Naive thymus-derived CD4-positive, alpha-beta T cell (primary cell): ENCODE measurements at regions not wholly inside any gene's neighbourhood (a gene's known extent, or its start where the extent isn't known, plus 50 kb on each side); places are given as distances from the start of the nearest gene placed in this dataset.

Experiments
- ATAC-seq: fragments of 150-1000 bp; cut with Tn5 transposase; 2 replicates; pipeline ENCODE4 v1.10.0; 2021; ENCODE audit warnings: mild to moderate bottlenecking, moderate library complexity
- CTCF ChIA-PET: fragments of 350-600 bp; sonication (Branson Sonifier 250); formaldehyde crosslinking; loops from one replicate; lab custom pipeline; 2021; ENCODE audit warnings: antibody characterized with exemption; lab: Charles Lee
- POLR2A ChIA-PET: fragments of 350-600 bp; sonication (Branson Sonifier 250); formaldehyde crosslinking; loops from one replicate; lab custom pipeline; 2021; ENCODE audit warnings: antibody characterized with exemption, inconsistent platforms; lab: Charles Lee
- DNase-seq, 9 donors: peaks; one replicate each; pipeline versions ENCODE4 v3.0.0 to v3.0.0-alpha.2; 2020 to 2022; ENCODE audit warnings: mixed read lengths in 1 of 9
- H3K27ac ChIP-seq: one replicate; pipeline ENCODE4 v1.7.0; 2013; ENCODE audit warnings: mild to moderate bottlenecking, low read depth, low read length, moderate library complexity
- H3K27me3 ChIP-seq, 2 donors: one replicate each; pipeline ENCODE4 v1.7.0; 2013; ENCODE audit warnings: low read length in 2 of 2, mild to moderate bottlenecking in 2 of 2, moderate library complexity in 2 of 2; ENCODE audit not compliant: control insufficient read depth in 2 of 2, insufficient read depth in 2 of 2
- H3K36me3 ChIP-seq, 3 experiments: 1 replicate in 2 of 3; 2 replicates in 1 of 3; pipeline ENCODE4 v1.7.0; 2013; ENCODE audit warnings: low read length in 3 of 3, mild to moderate bottlenecking in 3 of 3, moderate library complexity in 1 of 3; ENCODE audit not compliant: insufficient read depth in 3 of 3, control insufficient read depth in 2 of 3
- H3K4me1 ChIP-seq, 2 donors: one replicate each; pipeline ENCODE4 v1.7.0; 2013; ENCODE audit warnings: low read length in 2 of 2, mild to moderate bottlenecking in 2 of 2, moderate library complexity in 1 of 2; ENCODE audit not compliant: control insufficient read depth in 2 of 2, insufficient read depth in 2 of 2
- H3K4me3 ChIP-seq: 2 replicates; pipeline ENCODE4 v1.7.0; 2013; ENCODE audit warnings: mild to moderate bottlenecking, low read length
- H3K9me3 ChIP-seq, 3 experiments: 1 replicate in 2 of 3; 2 replicates in 1 of 3; pipeline ENCODE4 v1.7.0; 2013; ENCODE audit warnings: low read length in 3 of 3; ENCODE audit not compliant: control insufficient read depth in 2 of 3
- H3K27ac Mint-ChIP-seq, 9 donors: one replicate each; pipeline ENCODE4 v1.8.0; 2020 to 2022; ENCODE audit warnings: mixed read lengths in 9 of 9, mild to moderate bottlenecking in 8 of 9, moderate library complexity in 5 of 9, inconsistent platforms in 2 of 9
- H3K27me3 Mint-ChIP-seq, 5 donors: one replicate each; pipeline ENCODE4 v1.8.0; 2021 to 2022; ENCODE audit warnings: mixed read lengths in 5 of 5, mild to moderate bottlenecking in 1 of 5
- H3K36me3 Mint-ChIP-seq, 5 donors: one replicate each; pipeline ENCODE4 v1.8.0; 2020 to 2022; ENCODE audit warnings: mixed read lengths in 5 of 5, mild to moderate bottlenecking in 3 of 5, inconsistent platforms in 1 of 5
- H3K4me1 Mint-ChIP-seq, 7 donors: one replicate each; pipeline ENCODE4 v1.8.0; 2020 to 2022; ENCODE audit warnings: mixed read lengths in 7 of 7, mild to moderate bottlenecking in 3 of 7, inconsistent platforms in 1 of 7
- H3K4me3 Mint-ChIP-seq, 10 donors: one replicate each; pipeline ENCODE4 v1.8.0; 2020 to 2022; ENCODE audit warnings: mild to moderate bottlenecking in 10 of 10, mixed read lengths in 10 of 10, moderate library complexity in 6 of 10, inconsistent platforms in 2 of 10
- H3K9me3 Mint-ChIP-seq, 11 donors: one replicate each; pipeline ENCODE4 v1.8.0; 2020 to 2022; ENCODE audit warnings: mixed read lengths in 11 of 11, mild to moderate bottlenecking in 4 of 11, inconsistent platforms in 1 of 11, moderate library complexity in 1 of 11
- intact Hi-C, 2 donors: fragments of 100-400 bp; cut with micrococcal nuclease; formaldehyde crosslinking; loops; one replicate each; pipeline ENCODE4 v1.15.1; 2023

GRCh38 chr2:23213196-23213595, 171.8 kb upstream of the KLHL29 start:
- H3K27me3 Mint-ChIP-seq: peaks cover 2 to 40% (median 13%) of the 10 kb centered on the region in 5 donors
- Histone ChIP-seq H3K9me3 (no peaks in the 10 kb centered on the region), H3K4me3 (no peak overlapping the region), H3K4me1 (no peaks in the 10 kb centered on the region), H3K36me3 (no peaks in the 10 kb centered on the region), H3K27me3 (no peaks in the 10 kb centered on the region), H3K27ac (no peak overlapping the region)
- ATAC-seq (no peak), DNase-seq (no peak)
- H3K9me3 Mint-ChIP-seq: peaks cover 0 to 6% (median 0%) of the 10 kb centered on the region in 11 donors
- H3K4me1 Mint-ChIP-seq: peaks cover 0 to 4% (median 0%) of the 10 kb centered on the region in 7 donors
- intact Hi-C loops: no loop called here
- POLR2A ChIA-PET: no interaction called here
- no peaks in the 10 kb centered on the region for H3K36me3 Mint-ChIP-seq
- H3K4me3 Mint-ChIP-seq: no peak overlapping the region
- H3K27ac Mint-ChIP-seq: no peak overlapping the region
- CTCF ChIA-PET: no interaction called here

GRCh38 chr2:23215016-23215415, 170.0 kb upstream of the KLHL29 start:
- H3K4me3 ChIP-seq: no peak overlapping the region
- intact Hi-C loops: no loop called here
- DNase-seq (no peak), ATAC-seq (no peak)
- Mint-ChIP-seq H3K4me3 (no peak overlapping the region), H3K9me3 (peaks cover 0 to 6% (median 0%) of the 10 kb centered on the region in 11 donors), H3K36me3 (no peaks in the 10 kb centered on the region), H3K4me1 (no peaks in the 10 kb centered on the region), H3K27ac (no peak overlapping the region), H3K27me3 (peaks cover 0 to 27% (median 7%) of the 10 kb centered on the region in 5 donors)
- H3K4me1 ChIP-seq: no peaks in the 10 kb centered on the region
- no peaks in the 10 kb centered on the region for H3K36me3 ChIP-seq
- POLR2A ChIA-PET: no interaction called here
- no peaks in the 10 kb centered on the region for H3K27me3 ChIP-seq
- no peak overlapping the region for H3K27ac ChIP-seq
- CTCF ChIA-PET: no interaction called here
- H3K9me3 ChIP-seq: no peaks in the 10 kb centered on the region

GRCh38 chr2:23219666-23220065, 165.3 kb upstream of the KLHL29 start:
- Mint-ChIP-seq H3K4me3 (no peak overlapping the region), H3K4me1 (no peaks in the 10 kb centered on the region), H3K27ac (no peak overlapping the region), H3K36me3 (no peaks in the 10 kb centered on the region), H3K27me3 (peaks cover 0 to 21% (median 0%) of the 10 kb centered on the region in 5 donors), H3K9me3 (peaks cover 0 to 6% (median 0%) of the 10 kb centered on the region in 11 donors)
- intact Hi-C loops: no loop called here
- H3K4me1 ChIP-seq: no peaks in the 10 kb centered on the region
- ChIA-PET CTCF (interaction anchor here (0.7 kb wide), 1 partner anchor 18 kb away, joined by 4 read pairs; no protein-coding TSS in a partner anchor), POLR2A (no interaction called here)
- H3K9me3 ChIP-seq: no peaks in the 10 kb centered on the region
- no peak overlapping the region for H3K27ac ChIP-seq
- DNase-seq (no peak), ATAC-seq (no peak)
- no peaks in the 10 kb centered on the region for H3K27me3 ChIP-seq
- no peaks in the 10 kb centered on the region for H3K36me3 ChIP-seq
- H3K4me3 ChIP-seq: no peak overlapping the region

GRCh38 chr2:23220513-23221094, 164.4 kb upstream of the KLHL29 start:
- no peaks in the 10 kb centered on the region for H3K36me3 Mint-ChIP-seq
- H3K27ac Mint-ChIP-seq: no peak overlapping the region
- peaks cover 0 to 13% (median 0%) of the 10 kb centered on the region in 5 donors for H3K27me3 Mint-ChIP-seq
- Histone ChIP-seq H3K27me3 (no peaks in the 10 kb centered on the region), H3K27ac (no peak overlapping the region), H3K9me3 (no peaks in the 10 kb centered on the region), H3K4me3 (no peak overlapping the region), H3K36me3 (no peaks in the 10 kb centered on the region), H3K4me1 (no peaks in the 10 kb centered on the region)
- intact Hi-C loops: no loop called here
- ATAC-seq (no peak), DNase-seq (no peak)
- CTCF ChIA-PET: no interaction called here
- peaks cover 0 to 6% (median 0%) of the 10 kb centered on the region in 11 donors for H3K9me3 Mint-ChIP-seq
- POLR2A ChIA-PET: no interaction called here
- H3K4me1 Mint-ChIP-seq: no peaks in the 10 kb centered on the region
- H3K4me3 Mint-ChIP-seq: no peak overlapping the region

GRCh38 chr2:23221236-23221635, 163.7 kb upstream of the KLHL29 start:
- no peak overlapping the region for H3K4me3 Mint-ChIP-seq
- peaks cover 0 to 9% (median 0%) of the 10 kb centered on the region in 5 donors for H3K27me3 Mint-ChIP-seq
- DNase-seq: no peak
- no peaks in the 10 kb centered on the region for H3K36me3 Mint-ChIP-seq
- Histone ChIP-seq H3K27ac (no peak overlapping the region), H3K9me3 (no peaks in the 10 kb centered on the region), H3K27me3 (no peaks in the 10 kb centered on the region), H3K4me1 (no peaks in the 10 kb centered on the region), H3K36me3 (no peaks in the 10 kb centered on the region), H3K4me3 (no peak overlapping the region)
- ChIA-PET CTCF (no interaction called here), POLR2A (no interaction called here)
- intact Hi-C loops: no loop called here
- no peak for ATAC-seq
- H3K9me3 Mint-ChIP-seq: peaks cover 0 to 2% (median 0%) of the 10 kb centered on the region in 11 donors
- no peaks in the 10 kb centered on the region for H3K4me1 Mint-ChIP-seq
- no peak overlapping the region for H3K27ac Mint-ChIP-seq

- no peaks in the 10 kb centered on the region for H3K4me1 ChIP-seq
- no peaks in the 10 kb centered on the region for H3K36me3 ChIP-seq
- H3K27ac ChIP-seq: no peak overlapping the region
- CTCF ChIA-PET: no interaction called here
- Mint-ChIP-seq H3K36me3 (no peaks in the 10 kb centered on the region), H3K27me3 (peaks cover 0 to 8% (median 0%) of the 10 kb centered on the region in 5 donors), H3K9me3 (peaks cover 0 to 2% (median 0%) of the 10 kb centered on the region in 11 donors), H3K4me3 (no peak overlapping the region), H3K4me1 (no peaks in the 10 kb centered on the region), H3K27ac (no peak overlapping the region)
- H3K4me3 ChIP-seq: no peak overlapping the region
- intact Hi-C loops: no loop called here
- no peaks in the 10 kb centered on the region for H3K27me3 ChIP-seq
- no peaks in the 10 kb centered on the region for H3K9me3 ChIP-seq
- no peak for DNase-seq
- no peak for ATAC-seq
- POLR2A ChIA-PET: no interaction called here
Measured at GRCh38 chr2:23221901-23222300, 163.1 kb upstream of the KLHL29 start.

- Histone ChIP-seq H3K27ac (no peak overlapping the region), H3K9me3 (no peaks in the 10 kb centered on the region), H3K27me3 (no peaks in the 10 kb centered on the region), H3K36me3 (no peaks in the 10 kb centered on the region), H3K4me3 (no peak overlapping the region), H3K4me1 (no peaks in the 10 kb centered on the region)
- DNase-seq (no peak), ATAC-seq (no peak)
- H3K9me3 Mint-ChIP-seq: peaks cover 0 to 4% (median 0%) of the 10 kb centered on the region in 11 donors
- CTCF ChIA-PET: no interaction called here
- H3K4me3 Mint-ChIP-seq: no peak overlapping the region
- POLR2A ChIA-PET: no interaction called here
- H3K27me3 Mint-ChIP-seq: peaks cover 1 to 32% (median 8%) of the 10 kb centered on the region in 5 donors
- no peaks in the 10 kb centered on the region for H3K36me3 Mint-ChIP-seq
- no peak overlapping the region for H3K27ac Mint-ChIP-seq
- no peaks in the 10 kb centered on the region for H3K4me1 Mint-ChIP-seq
- intact Hi-C loops: no loop called here
Measured at GRCh38 chr2:23230885-23231284, 154.1 kb upstream of the KLHL29 start.
